ENCODE measurements at regions not wholly inside any gene's neighbourhood (a gene's known extent, or its start where the extent isn't known, plus 50 kb on each side); places are given as distances from the start of the nearest gene placed in this dataset.

GRCh38 chr2:144307711-144308110, 212.2 kb downstream of the ZEB2 start:
- no peak for TF ChIP-seq CTCF (IDR thresholded peaks at IDR 0.05; ENCODE audit: unreplicated experiment)
- Mint-ChIP-seq H3K4me3 (ENCODE audit: low read depth) (no peak overlapping the region), H3K27ac (no peak overlapping the region), H3K4me1 (ENCODE audit: low read depth) (no peaks in the 10 kb centered on the region), H3K36me3 (ENCODE audit: insufficient read depth) (peaks cover 9% of the 10 kb centered on the region), H3K9me3 (ENCODE audit: low read depth) (peaks cover 10% of the 10 kb centered on the region), H3K27me3 (no peaks in the 10 kb centered on the region)
- DNase-seq (ENCODE audit: low spot score, unreplicated experiment) = no peak

- Mint-ChIP-seq H3K9me3 (ENCODE audit: low read depth) (no peaks in the 10 kb centered on the region), H3K4me3 (ENCODE audit: low read depth) (no peak overlapping the region), H3K4me1 (ENCODE audit: low read depth) (no peaks in the 10 kb centered on the region), H3K36me3 (ENCODE audit: insufficient read depth) (peaks cover 2% of the 10 kb centered on the region), H3K27ac (no peak overlapping the region), H3K27me3 (no peaks in the 10 kb centered on the region)
- TF ChIP-seq CTCF (IDR thresholded peaks at IDR 0.05; ENCODE audit: unreplicated experiment) = no peak
- DNase-seq (ENCODE audit: low spot score, unreplicated experiment) = no peak
Observed at GRCh38 chr2:144304202-144304601, 215.7 kb downstream of the ZEB2 start.

GRCh38 chr2:144300632-144301031, 219.3 kb downstream of the ZEB2 start:
- no peak for DNase-seq (ENCODE audit: low spot score, unreplicated experiment)
- TF ChIP-seq CTCF (IDR thresholded peaks at IDR 0.05; ENCODE audit: unreplicated experiment) = no peak
- no peaks in the 10 kb centered on the region for H3K4me1 Mint-ChIP-seq (ENCODE audit: low read depth)
- no peaks in the 10 kb centered on the region for H3K9me3 Mint-ChIP-seq (ENCODE audit: low read depth)
- no peaks in the 10 kb centered on the region for H3K27me3 Mint-ChIP-seq
- peaks cover 2% of the 10 kb centered on the region for H3K36me3 Mint-ChIP-seq (ENCODE audit: insufficient read depth)
- H3K27ac Mint-ChIP-seq = no peak overlapping the region
- no peak overlapping the region for H3K4me3 Mint-ChIP-seq (ENCODE audit: low read depth)

- peaks cover 24% of the 10 kb centered on the region for H3K9me3 Mint-ChIP-seq (ENCODE audit: low read depth)
- no peak overlapping the region for H3K27ac Mint-ChIP-seq
- no peaks in the 10 kb centered on the region for H3K4me1 Mint-ChIP-seq (ENCODE audit: low read depth)
- no peak for TF ChIP-seq CTCF (IDR thresholded peaks at IDR 0.05; ENCODE audit: unreplicated experiment)
- no peaks in the 10 kb centered on the region for H3K27me3 Mint-ChIP-seq
- no peak overlapping the region for H3K4me3 Mint-ChIP-seq (ENCODE audit: low read depth)
- H3K36me3 Mint-ChIP-seq (ENCODE audit: insufficient read depth) = no peaks in the 10 kb centered on the region
- DNase-seq (ENCODE audit: low spot score, unreplicated experiment) = no peak
Observed at GRCh38 chr2:144290276-144290675, 229.6 kb downstream of the ZEB2 start.

- Mint-ChIP-seq H3K4me3 (ENCODE audit: low read depth) (no peak overlapping the region), H3K9me3 (ENCODE audit: low read depth) (peaks cover 24% of the 10 kb centered on the region), H3K27me3 (no peaks in the 10 kb centered on the region), H3K4me1 (ENCODE audit: low read depth) (no peaks in the 10 kb centered on the region), H3K36me3 (ENCODE audit: insufficient read depth) (no peaks in the 10 kb centered on the region), H3K27ac (no peak overlapping the region)
- TF ChIP-seq CTCF (IDR thresholded peaks at IDR 0.05; ENCODE audit: unreplicated experiment) = no peak
- no peak for DNase-seq (ENCODE audit: low spot score, unreplicated experiment)
Observed at GRCh38 chr2:144288438-144288837, 231.5 kb downstream of the ZEB2 start.

Measured in progenitor cell of endocrine pancreas (in vitro differentiated cells).